ENCODE measurements at regions not wholly inside any gene's neighbourhood (a gene's known extent, or its start where the extent isn't known, plus 50 kb on each side); places are given as distances from the start of the nearest gene placed in this dataset.

DNA sequence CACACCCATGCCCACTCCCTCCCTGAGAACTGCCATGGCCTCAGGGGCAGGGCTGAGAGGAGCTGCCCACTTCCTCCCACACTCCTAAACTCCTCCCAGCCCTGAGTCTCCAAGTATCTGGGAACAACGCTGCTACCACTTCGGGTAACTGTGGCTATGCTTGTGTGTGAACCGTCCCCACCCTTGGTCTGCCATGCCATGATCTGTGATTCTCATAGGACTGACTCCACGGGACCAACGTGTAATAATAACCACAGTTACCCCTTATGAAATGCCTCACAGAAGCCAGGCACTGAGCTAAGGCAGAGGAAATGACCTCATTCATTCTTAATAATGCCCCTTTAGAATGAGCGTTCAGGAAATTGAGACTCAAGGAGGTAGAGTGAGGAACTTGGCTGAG is 103.9 kb upstream of the SMIM23 start:
- Histone ChIP-seq H2BK120ac (ENCODE audit: low read depth, low read length) (no peak overlapping the region), H3K4me1 (ENCODE audit: control insufficient read depth, insufficient read depth, low read depth, low read length) (no peaks in the 10 kb centered on the region), H3K4me3 (ENCODE audit: insufficient read depth in 1 of 2, low read depth in 1 of 2, low read length in 2 of 2) (no peak overlapping the region), H4K91ac (ENCODE audit: low read length) (no peak overlapping the region), H3K27ac (ENCODE audit: low read length, poor library complexity, severe bottlenecking) (no peak overlapping the region), H2AK5ac (ENCODE audit: low read length, severe bottlenecking) (no peak overlapping the region), H4K8ac (ENCODE audit: low read length) (no peak overlapping the region), H3K23ac (ENCODE audit: low read length in 2 of 2) (no peak overlapping the region), H2BK12ac (ENCODE audit: low read length in 2 of 2) (no peak overlapping the region), H3K14ac (ENCODE audit: low read length in 2 of 2) (no peak overlapping the region), H3K18ac (ENCODE audit: low read depth in 1 of 2, low read length in 2 of 2) (no peak overlapping the region), H3K36me3 (ENCODE audit: control insufficient read depth in 1 of 2, insufficient read depth in 2 of 2, low read depth in 1 of 2, low read length in 2 of 2) (no peaks in the 10 kb centered on the region), H3K9ac (ENCODE audit: low read length) (no peak overlapping the region), H2AFZ (ENCODE audit: low read depth, low read length) (no peak overlapping the region), H3K9me3 (ENCODE audit: control insufficient read depth, low read length) (no peaks in the 10 kb centered on the region), H3K79me1 (replicated peaks; ENCODE audit: low read length, poor library complexity, severe bottlenecking) (no peaks in the 10 kb centered on the region), H2BK15ac (ENCODE audit: low read depth, poor library complexity, severe bottlenecking) (no peak overlapping the region), H2BK5ac (ENCODE audit: low read depth, low read length, poor library complexity, severe bottlenecking) (no peak overlapping the region), H3K4ac (ENCODE audit: low read depth in 1 of 2, low read length in 2 of 2) (no peak overlapping the region), H3K27me3 (ENCODE audit: control insufficient read depth in 1 of 2, insufficient read depth in 1 of 2, low read length in 2 of 2) (peaks cover 16 to 24% of the 10 kb centered on the region in 2 experiments), H3K4me2 (ENCODE audit: low read length, poor library complexity, severe bottlenecking) (no peak overlapping the region)
- WGBS = 56% methylated on average over 6 of the region's 6 CpGs
- no peak for DNase-seq

DNA sequence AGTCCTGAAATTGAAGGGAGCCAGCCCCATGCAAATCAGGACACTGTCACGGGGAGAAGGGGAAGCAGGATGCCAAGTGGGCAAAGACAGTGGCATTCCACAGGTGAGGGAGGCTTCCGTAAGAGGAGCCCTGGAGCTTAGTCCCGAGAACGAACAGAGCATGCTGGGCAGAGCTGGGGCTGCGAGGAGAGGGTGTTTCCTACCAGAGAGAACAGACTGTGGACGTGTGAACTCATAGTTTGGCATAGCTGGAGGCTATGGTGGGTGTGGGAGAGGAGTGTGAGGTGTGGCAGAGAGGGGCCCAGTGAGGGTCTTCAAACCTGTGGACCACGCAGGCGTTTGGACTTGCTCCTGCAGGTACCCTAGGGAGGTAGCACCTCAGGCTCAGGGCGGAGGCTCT is 102.8 kb upstream of the SMIM23 start:
- Histone ChIP-seq H3K36me3 (ENCODE audit: control insufficient read depth in 1 of 2, insufficient read depth in 2 of 2, low read depth in 1 of 2, low read length in 2 of 2) (no peaks in the 10 kb centered on the region), H3K4me2 (ENCODE audit: low read length, poor library complexity, severe bottlenecking) (no peak overlapping the region), H3K23ac (ENCODE audit: low read length in 2 of 2) (no peak overlapping the region), H3K9me3 (ENCODE audit: control insufficient read depth, low read length) (no peaks in the 10 kb centered on the region), H2BK15ac (ENCODE audit: low read depth, poor library complexity, severe bottlenecking) (no peak overlapping the region), H2AFZ (ENCODE audit: low read depth, low read length) (no peak overlapping the region), H3K79me1 (replicated peaks; ENCODE audit: low read length, poor library complexity, severe bottlenecking) (no peaks in the 10 kb centered on the region), H3K27ac (ENCODE audit: low read length, poor library complexity, severe bottlenecking) (no peak overlapping the region), H2BK5ac (ENCODE audit: low read depth, low read length, poor library complexity, severe bottlenecking) (no peak overlapping the region), H4K8ac (ENCODE audit: low read length) (no peak overlapping the region), H3K14ac (ENCODE audit: low read length in 2 of 2) (no peak overlapping the region), H2BK120ac (ENCODE audit: low read depth, low read length) (no peak overlapping the region), H3K18ac (ENCODE audit: low read depth in 1 of 2, low read length in 2 of 2) (no peak overlapping the region), H4K91ac (ENCODE audit: low read length) (no peak overlapping the region), H3K27me3 (ENCODE audit: control insufficient read depth in 1 of 2, insufficient read depth in 1 of 2, low read length in 2 of 2) (peaks cover 16 to 34% of the 10 kb centered on the region in 2 experiments), H3K4me1 (ENCODE audit: control insufficient read depth, insufficient read depth, low read depth, low read length) (no peaks in the 10 kb centered on the region), H3K9ac (ENCODE audit: low read length) (no peak overlapping the region), H3K4me3 (ENCODE audit: insufficient read depth in 1 of 2, low read depth in 1 of 2, low read length in 2 of 2) (no peak overlapping the region), H2BK12ac (ENCODE audit: low read length in 2 of 2) (no peak overlapping the region), H2AK5ac (ENCODE audit: low read length, severe bottlenecking) (no peak overlapping the region), H3K4ac (ENCODE audit: low read depth in 1 of 2, low read length in 2 of 2) (no peak overlapping the region)
- WGBS = 87% methylated on average over 9 of the region's 9 CpGs
- DNase-seq = no peak

DNA sequence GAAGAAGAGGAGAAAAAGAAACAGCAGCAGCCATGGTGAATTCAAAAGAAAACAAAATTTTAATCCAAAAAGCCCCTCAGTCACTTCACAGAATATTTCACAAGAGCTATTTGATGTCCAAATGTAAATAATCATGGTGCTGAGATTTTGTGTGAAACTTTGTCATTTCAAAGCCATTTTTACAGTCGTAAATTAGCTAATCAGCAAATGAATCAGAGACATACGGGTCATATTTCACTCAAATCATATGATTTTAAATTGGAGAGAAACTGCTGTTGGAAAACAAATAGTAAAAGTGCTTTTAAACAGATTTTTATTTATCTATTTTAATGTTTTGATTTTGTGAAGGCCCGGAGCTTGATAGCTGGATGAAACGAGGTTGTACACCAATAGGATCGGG is 101.4 kb upstream of the SMIM23 start:
- Histone ChIP-seq H2BK15ac (ENCODE audit: low read depth, poor library complexity, severe bottlenecking) (no peak overlapping the region), H3K4ac (ENCODE audit: low read depth in 1 of 2, low read length in 2 of 2) (no peak overlapping the region), H3K27me3 (ENCODE audit: control insufficient read depth in 1 of 2, insufficient read depth in 1 of 2, low read length in 2 of 2) (peaks cover 13 to 27% of the 10 kb centered on the region in 2 experiments), H3K4me1 (ENCODE audit: control insufficient read depth, insufficient read depth, low read depth, low read length) (no peaks in the 10 kb centered on the region), H3K18ac (ENCODE audit: low read depth in 1 of 2, low read length in 2 of 2) (no peak overlapping the region), H3K36me3 (ENCODE audit: control insufficient read depth in 1 of 2, insufficient read depth in 2 of 2, low read depth in 1 of 2, low read length in 2 of 2) (no peaks in the 10 kb centered on the region), H3K4me2 (ENCODE audit: low read length, poor library complexity, severe bottlenecking) (no peak overlapping the region), H2AFZ (ENCODE audit: low read depth, low read length) (no peak overlapping the region), H3K23ac (ENCODE audit: low read length in 2 of 2) (no peak overlapping the region), H3K14ac (ENCODE audit: low read length in 2 of 2) (no peak overlapping the region), H2BK120ac (ENCODE audit: low read depth, low read length) (no peak overlapping the region), H2BK12ac (ENCODE audit: low read length in 2 of 2) (no peak overlapping the region), H3K79me1 (replicated peaks; ENCODE audit: low read length, poor library complexity, severe bottlenecking) (no peaks in the 10 kb centered on the region), H3K4me3 (ENCODE audit: insufficient read depth in 1 of 2, low read depth in 1 of 2, low read length in 2 of 2) (no peak overlapping the region), H3K27ac (ENCODE audit: low read length, poor library complexity, severe bottlenecking) (no peak overlapping the region), H3K9ac (ENCODE audit: low read length) (no peak overlapping the region), H2AK5ac (ENCODE audit: low read length, severe bottlenecking) (no peak overlapping the region), H4K8ac (ENCODE audit: low read length) (no peak overlapping the region), H4K91ac (ENCODE audit: low read length) (no peak overlapping the region), H2BK5ac (ENCODE audit: low read depth, low read length, poor library complexity, severe bottlenecking) (no peak overlapping the region), H3K9me3 (ENCODE audit: control insufficient read depth, low read length) (no peaks in the 10 kb centered on the region)
- WGBS = 92% methylated on average over 3 of the region's 5 CpGs
- DNase-seq = no peak

DNA sequence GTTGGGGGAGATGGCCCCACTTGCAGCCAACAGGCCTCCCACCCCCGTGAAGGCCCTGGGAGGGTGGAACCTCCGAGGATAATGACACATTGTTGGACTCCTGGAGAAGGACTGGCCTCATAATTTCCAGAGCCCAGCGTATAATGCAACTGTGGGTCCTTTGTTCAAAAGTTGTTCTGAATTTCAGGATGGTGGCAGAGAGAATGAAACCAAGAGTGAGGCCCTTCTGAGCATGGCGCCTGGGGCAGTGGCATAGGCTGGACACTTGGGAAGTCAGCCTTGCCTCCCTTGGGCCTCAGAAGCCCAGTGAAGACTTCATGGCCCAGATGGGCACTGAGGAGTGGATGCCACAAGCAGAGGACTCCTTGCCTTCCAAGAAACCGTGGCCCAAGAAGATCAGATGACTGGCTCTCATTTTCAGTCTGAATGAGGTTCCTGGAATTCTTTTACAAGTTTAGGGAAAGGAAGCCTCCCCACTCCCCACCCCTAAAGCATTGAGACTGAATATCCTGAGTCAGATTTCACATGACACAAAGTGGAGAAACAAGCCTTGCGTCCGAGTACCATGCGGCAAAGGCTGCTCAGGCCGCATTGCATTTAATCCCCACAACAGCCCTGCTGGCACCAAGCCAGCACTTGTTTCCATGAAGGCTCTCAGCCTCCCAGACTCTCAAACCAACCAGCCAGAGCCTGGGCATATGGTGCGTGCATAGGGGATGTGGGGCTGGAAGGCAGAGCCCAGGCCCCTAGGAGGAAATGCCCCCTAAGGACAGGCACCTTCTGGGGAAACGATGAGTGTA is 96.7 kb upstream of the SMIM23 start:
- Histone ChIP-seq H3K4me2 (ENCODE audit: low read length, poor library complexity, severe bottlenecking) (no peak overlapping the region), H3K18ac (ENCODE audit: low read depth in 1 of 2, low read length in 2 of 2) (no peak overlapping the region), H3K4me1 (ENCODE audit: control insufficient read depth, insufficient read depth, low read depth, low read length) (no peaks in the 10 kb centered on the region), H3K36me3 (ENCODE audit: control insufficient read depth in 1 of 2, insufficient read depth in 2 of 2, low read depth in 1 of 2, low read length in 2 of 2) (no peaks in the 10 kb centered on the region), H4K91ac (ENCODE audit: low read length) (no peak overlapping the region), H2BK12ac (ENCODE audit: low read length in 2 of 2) (no peak overlapping the region), H2AK5ac (ENCODE audit: low read length, severe bottlenecking) (no peak overlapping the region), H3K27me3 (ENCODE audit: control insufficient read depth in 1 of 2, insufficient read depth in 1 of 2, low read length in 2 of 2) (peaks cover 4 to 16% of the 10 kb centered on the region in 2 experiments), H3K23ac (ENCODE audit: low read length in 2 of 2) (no peak overlapping the region), H3K4me3 (ENCODE audit: insufficient read depth in 1 of 2, low read depth in 1 of 2, low read length in 2 of 2) (no peak overlapping the region), H3K27ac (ENCODE audit: low read length, poor library complexity, severe bottlenecking) (no peak overlapping the region), H2BK5ac (ENCODE audit: low read depth, low read length, poor library complexity, severe bottlenecking) (no peak overlapping the region), H3K9ac (ENCODE audit: low read length) (no peak overlapping the region), H2BK15ac (ENCODE audit: low read depth, poor library complexity, severe bottlenecking) (no peak overlapping the region), H3K4ac (ENCODE audit: low read depth in 1 of 2, low read length in 2 of 2) (no peak overlapping the region), H4K8ac (ENCODE audit: low read length) (no peak overlapping the region), H3K79me1 (replicated peaks; ENCODE audit: low read length, poor library complexity, severe bottlenecking) (no peaks in the 10 kb centered on the region), H3K14ac (ENCODE audit: low read length in 2 of 2) (no peak overlapping the region), H2BK120ac (ENCODE audit: low read depth, low read length) (no peak overlapping the region), H2AFZ (ENCODE audit: low read depth, low read length) (no peak overlapping the region), H3K9me3 (ENCODE audit: control insufficient read depth, low read length) (no peaks in the 10 kb centered on the region)
- 93% methylated on average over 10 of the region's 11 CpGs for WGBS
- no peak for DNase-seq
